ENCODE measurements at regions not wholly inside any gene's neighbourhood (a gene's known extent, or its start where the extent isn't known, plus 50 kb on each side); places are given as distances from the start of the nearest gene placed in this dataset.
"Not testable (repeated sequence)": the region's sequence is repeated elsewhere in the genome, so short reads cannot be mapped to it uniquely, and the experiment has no call there.

- TF ChIP-seq POLR2A (IDR thresholded peaks at IDR 0.05); CTCF (IDR thresholded peaks at IDR 0.05 in 4 of 5, conservative IDR thresholded peaks at IDR 0.05 in 1 of 5): not testable (repeated sequence)
Observed at GRCh38 chr2:87418823-87419822, 328.8 kb upstream of the PLGLB2 start.
